ENCODE measurements at regions not wholly inside any gene's neighbourhood (a gene's known extent, or its start where the extent isn't known, plus 50 kb on each side); places are given as distances from the start of the nearest gene placed in this dataset.

GRCh38 chr12:107311682-107312081 lies 218.3 kb upstream of the CRY1 start:
- no peak for TF ChIP-seq CTCF (conservative IDR thresholded peaks at IDR 0.05; ENCODE audit: low read depth, low read length)
- TF ChIP-seq EZH2 (IDR thresholded peaks at IDR 0.05; ENCODE audit: borderline replicate concordance, low read depth, low read length, poor library complexity, severe bottlenecking), result no peak
